Tibial nerve (tissue), 3 donors: ENCODE measurements at regions not wholly inside any gene's neighbourhood (a gene's known extent, or its start where the extent isn't known, plus 50 kb on each side); places are given as distances from the start of the nearest gene placed in this dataset.

Experiments used
- POLR2A ChIP-seq, 2 donors: fragments of 450-650 bp; IDR thresholded peaks; one replicate each; pipeline ENCODE4 v1.6.1; 2017; ENCODE audit warnings: antibody characterized with exemption in 2 of 2, mild to moderate bottlenecking in 2 of 2, moderate library complexity in 2 of 2
- TF ChIP-seq, protein P1 (sequence below), 5 experiments: fragments of 200-600 bp in 3 of 5; fragments of 450-650 bp in 2 of 5; sonication (generic) in 3 of 5; IDR thresholded peaks; one replicate each; pipeline ENCODE4 v1.5.1; 2016 to 2019; ENCODE audit warnings: antibody characterized with exemption in 5 of 5, mild to moderate bottlenecking in 3 of 5, moderate library complexity in 2 of 5

GRCh38 chr2:147398996-147399395 is 445.8 kb upstream of the ACVR2A start:
- TF ChIP-seq, protein P1, sequence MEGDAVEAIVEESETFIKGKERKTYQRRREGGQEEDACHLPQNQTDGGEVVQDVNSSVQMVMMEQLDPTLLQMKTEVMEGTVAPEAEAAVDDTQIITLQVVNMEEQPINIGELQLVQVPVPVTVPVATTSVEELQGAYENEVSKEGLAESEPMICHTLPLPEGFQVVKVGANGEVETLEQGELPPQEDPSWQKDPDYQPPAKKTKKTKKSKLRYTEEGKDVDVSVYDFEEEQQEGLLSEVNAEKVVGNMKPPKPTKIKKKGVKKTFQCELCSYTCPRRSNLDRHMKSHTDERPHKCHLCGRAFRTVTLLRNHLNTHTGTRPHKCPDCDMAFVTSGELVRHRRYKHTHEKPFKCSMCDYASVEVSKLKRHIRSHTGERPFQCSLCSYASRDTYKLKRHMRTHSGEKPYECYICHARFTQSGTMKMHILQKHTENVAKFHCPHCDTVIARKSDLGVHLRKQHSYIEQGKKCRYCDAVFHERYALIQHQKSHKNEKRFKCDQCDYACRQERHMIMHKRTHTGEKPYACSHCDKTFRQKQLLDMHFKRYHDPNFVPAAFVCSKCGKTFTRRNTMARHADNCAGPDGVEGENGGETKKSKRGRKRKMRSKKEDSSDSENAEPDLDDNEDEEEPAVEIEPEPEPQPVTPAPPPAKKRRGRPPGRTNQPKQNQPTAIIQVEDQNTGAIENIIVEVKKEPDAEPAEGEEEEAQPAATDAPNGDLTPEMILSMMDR (IDR thresholded peaks at IDR 0.05), result no peak
- no peak for TF ChIP-seq POLR2A (IDR thresholded peaks at IDR 0.05)
